Loucy (cell line): ENCODE measurements at regions not wholly inside any gene's neighbourhood (a gene's known extent, or its start where the extent isn't known, plus 50 kb on each side); places are given as distances from the start of the nearest gene placed in this dataset.

ENCODE experiments used
- H2AFZ ChIP-seq: fragments of 200-600 bp; sonication (generic); 2 replicates; pipeline ENCODE4 v1.6.0; 2016; ENCODE audit warnings: antibody characterized with exemption, mild to moderate bottlenecking, low read length, moderate library complexity
- H3F3A ChIP-seq: fragments of 200-600 bp; 2 replicates; pipeline ENCODE4 v1.6.0; 2016; ENCODE audit warnings: antibody characterized with exemption, low read depth, mild to moderate bottlenecking
- H3K27me3 ChIP-seq: fragments of 200-600 bp; sonication (generic); 2 replicates; pipeline ENCODE4 v1.6.1; 2014; ENCODE audit warnings: low read length, mild to moderate bottlenecking; ENCODE audit not compliant: insufficient read depth, poor library complexity, severe bottlenecking
- H3K36me3 ChIP-seq: fragments of 200-600 bp; sonication (generic); 2 replicates; pipeline ENCODE4 v1.6.1; 2016; ENCODE audit warnings: low read length; ENCODE audit not compliant: insufficient read depth
- H3K4me1 ChIP-seq: fragments of 200-600 bp; sonication (generic); 2 replicates; pipeline ENCODE4 v1.5.1; 2014; ENCODE audit warnings: low read length, mild to moderate bottlenecking; ENCODE audit not compliant: insufficient read depth, poor library complexity, severe bottlenecking
- H3K4me2 ChIP-seq: fragments of 200-600 bp; sonication (generic); 2 replicates; pipeline ENCODE4 v1.6.0; 2014; ENCODE audit warnings: antibody characterized with exemption, low read length, low read depth, mild to moderate bottlenecking; ENCODE audit not compliant: poor library complexity, severe bottlenecking
- H3K4me3 ChIP-seq: fragments of 200-600 bp; sonication (generic); 2 replicates; pipeline ENCODE4 v1.5.1; 2014; ENCODE audit warnings: low read length, mild to moderate bottlenecking, mixed read lengths; ENCODE audit not compliant: poor library complexity, severe bottlenecking
- H3K79me2 ChIP-seq: fragments of 200-600 bp; sonication (generic); 2 replicates; pipeline ENCODE4 v1.6.1; 2014; ENCODE audit warnings: low read length; ENCODE audit not compliant: insufficient read depth
- H3K9ac ChIP-seq: fragments of 200-600 bp; sonication (generic); 2 replicates; pipeline ENCODE4 v1.6.0; 2014; ENCODE audit warnings: mild to moderate bottlenecking, low read depth, low read length, moderate library complexity; ENCODE audit not compliant: poor library complexity, severe bottlenecking
- H3K9me2 ChIP-seq: fragments of 200-600 bp; sonication (generic); replicated peaks from 2 replicates; pipeline ENCODE4 v1.6.1; 2016; ENCODE audit warnings: low read depth, low read length, mixed read lengths
- H3K9me3 ChIP-seq: fragments of 200-600 bp; sonication (generic); 2 replicates; pipeline ENCODE4 v1.6.1; 2014; ENCODE audit warnings: mild to moderate bottlenecking, antibody characterized with exemption, low read length, low read depth; ENCODE audit not compliant: insufficient read depth
- H4K20me1 ChIP-seq: fragments of 200-600 bp; sonication (generic); 2 replicates; pipeline ENCODE4 v1.6.0; 2014; ENCODE audit warnings: antibody characterized with exemption, low read length, mild to moderate bottlenecking; ENCODE audit not compliant: insufficient read depth, poor library complexity, severe bottlenecking
- CTCF ChIP-seq: fragments of 200-600 bp; sonication (generic); conservative IDR thresholded peaks from 2 replicates; pipeline ENCODE4 v1.5.1; 2014; ENCODE audit warnings: mild to moderate bottlenecking, antibody characterized with exemption, low read length
- EZH2phosphoT487 ChIP-seq: fragments of 200-600 bp; IDR thresholded peaks from 2 replicates; pipeline ENCODE4 v1.6.1; 2018; ENCODE audit warnings: antibody characterized with exemption, mild to moderate bottlenecking, moderate library complexity, borderline replicate concordance

GRCh38 chr5:7330256-7330655, 65.7 kb upstream of the ADCY2 start:
- Histone ChIP-seq H3K9ac (no peak overlapping the region), H3K9me2 (no peaks in the 10 kb centered on the region), H3K4me1 (no peaks in the 10 kb centered on the region), H3K79me2 (no peaks in the 10 kb centered on the region), H3K9me3 (0 out of 2 replicates have a peak, but pooled peaks cover 3% of the 10 kb centered on the region), H3K4me2 (no peak overlapping the region), H3F3A (no peaks in the 10 kb centered on the region), H2AFZ (no peak overlapping the region), H3K36me3 (no peaks in the 10 kb centered on the region), H3K4me3 (no peak overlapping the region), H4K20me1 (no peaks in the 10 kb centered on the region), H3K27me3 (no peaks in the 10 kb centered on the region)
- no peak for TF ChIP-seq EZH2phosphoT487
- no peak for TF ChIP-seq CTCF

- Histone ChIP-seq H3K9me2 (no peaks in the 10 kb centered on the region), H3K36me3 (no peaks in the 10 kb centered on the region), H3K4me1 (no peaks in the 10 kb centered on the region), H2AFZ (no peak overlapping the region), H3K9me3 (0 out of 2 replicates have a peak, but pooled peaks cover 3% of the 10 kb centered on the region), H3F3A (no peaks in the 10 kb centered on the region), H3K27me3 (no peaks in the 10 kb centered on the region), H3K79me2 (no peaks in the 10 kb centered on the region), H3K9ac (no peak overlapping the region), H4K20me1 (no peaks in the 10 kb centered on the region), H3K4me3 (no peak overlapping the region), H3K4me2 (no peak overlapping the region)
- TF ChIP-seq EZH2phosphoT487 (no peak), CTCF (no peak)
Observed at GRCh38 chr5:7331131-7331530, 64.8 kb upstream of the ADCY2 start.
